ENCODE measurements at regions not wholly inside any gene's neighbourhood (a gene's known extent, or its start where the extent isn't known, plus 50 kb on each side); places are given as distances from the start of the nearest gene placed in this dataset.
A peak's percentile ranks its signal among the peaks of the same experiment; 100 is the strongest.

GRCh38 chr1:8154621-8155052 lies 128.5 kb upstream of the ERRFI1 start (continued):
- TF ChIP-seq, protein P1, sequence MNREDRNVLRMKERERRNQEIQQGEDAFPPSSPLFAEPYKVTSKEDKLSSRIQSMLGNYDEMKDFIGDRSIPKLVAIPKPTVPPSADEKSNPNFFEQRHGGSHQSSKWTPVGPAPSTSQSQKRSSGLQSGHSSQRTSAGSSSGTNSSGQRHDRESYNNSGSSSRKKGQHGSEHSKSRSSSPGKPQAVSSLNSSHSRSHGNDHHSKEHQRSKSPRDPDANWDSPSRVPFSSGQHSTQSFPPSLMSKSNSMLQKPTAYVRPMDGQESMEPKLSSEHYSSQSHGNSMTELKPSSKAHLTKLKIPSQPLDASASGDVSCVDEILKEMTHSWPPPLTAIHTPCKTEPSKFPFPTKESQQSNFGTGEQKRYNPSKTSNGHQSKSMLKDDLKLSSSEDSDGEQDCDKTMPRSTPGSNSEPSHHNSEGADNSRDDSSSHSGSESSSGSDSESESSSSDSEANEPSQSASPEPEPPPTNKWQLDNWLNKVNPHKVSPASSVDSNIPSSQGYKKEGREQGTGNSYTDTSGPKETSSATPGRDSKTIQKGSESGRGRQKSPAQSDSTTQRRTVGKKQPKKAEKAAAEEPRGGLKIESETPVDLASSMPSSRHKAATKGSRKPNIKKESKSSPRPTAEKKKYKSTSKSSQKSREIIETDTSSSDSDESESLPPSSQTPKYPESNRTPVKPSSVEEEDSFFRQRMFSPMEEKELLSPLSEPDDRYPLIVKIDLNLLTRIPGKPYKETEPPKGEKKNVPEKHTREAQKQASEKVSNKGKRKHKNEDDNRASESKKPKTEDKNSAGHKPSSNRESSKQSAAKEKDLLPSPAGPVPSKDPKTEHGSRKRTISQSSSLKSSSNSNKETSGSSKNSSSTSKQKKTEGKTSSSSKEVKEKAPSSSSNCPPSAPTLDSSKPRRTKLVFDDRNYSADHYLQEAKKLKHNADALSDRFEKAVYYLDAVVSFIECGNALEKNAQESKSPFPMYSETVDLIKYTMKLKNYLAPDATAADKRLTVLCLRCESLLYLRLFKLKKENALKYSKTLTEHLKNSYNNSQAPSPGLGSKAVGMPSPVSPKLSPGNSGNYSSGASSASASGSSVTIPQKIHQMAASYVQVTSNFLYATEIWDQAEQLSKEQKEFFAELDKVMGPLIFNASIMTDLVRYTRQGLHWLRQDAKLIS (CRISPR knock-in tag; IDR thresholded peaks at IDR 0.05) = peak; percentile 34; the same call in 1 of the 2 replicates
- no peak for TF ChIP-seq CEBPZ (IDR thresholded peaks at IDR 0.05; ENCODE audit: low read length)
- TF ChIP-seq HHEX (CRISPR knock-in tag; IDR thresholded peaks at IDR 0.05) = no peak
- no peak for TF ChIP-seq PAWR (CRISPR knock-in tag; IDR thresholded peaks at IDR 0.05; ENCODE audit: borderline replicate concordance)
- peak; percentile 68; the same call in 1 of the 2 replicates for TF ChIP-seq SIX1 (CRISPR knock-in tag; IDR thresholded peaks at IDR 0.05; ENCODE audit: borderline replicate concordance)
- no peak for TF ChIP-seq ZBTB40 (IDR thresholded peaks at IDR 0.05)
- TF ChIP-seq ZBTB40 (CRISPR knock-in tag; IDR thresholded peaks at IDR 0.05) = 0 out of 2 replicates have a peak, but pooled peaks have one; percentile 31
- no peak for TF ChIP-seq KAT2B (IDR thresholded peaks at IDR 0.05; ENCODE audit: borderline replicate concordance, low read depth, low read length)
- no peak for TF ChIP-seq RFX3 (CRISPR knock-in tag; IDR thresholded peaks at IDR 0.05)
- no peak for TF ChIP-seq ZFAT (CRISPR knock-in tag; conservative IDR thresholded peaks at IDR 0.05)
- TF ChIP-seq SMC3 (IDR thresholded peaks at IDR 0.05; ENCODE audit: low read length) = peak; percentile 35; the same call in 1 of the 2 replicates
